HG02798 (cell line): ENCODE measurements at regions not wholly inside any gene's neighbourhood (a gene's known extent, or its start where the extent isn't known, plus 50 kb on each side); places are given as distances from the start of the nearest gene placed in this dataset.

ENCODE experiments used
- ATAC-seq: cut with Tn5 transposase; IDR thresholded peaks from one replicate; pipeline ENCODE4 v1.9.1; 2021; ENCODE audit warnings: mild to moderate bottlenecking; ENCODE audit not compliant: unreplicated experiment, poor library complexity

GRCh38 chr22:47588578-47588960 lies 826.1 kb downstream of the TBC1D22A start:
- no peak for ATAC-seq

- ATAC-seq, result no peak
Observed at GRCh38 chr22:47587861-47588577, 825.6 kb downstream of the TBC1D22A start.

- no peak for ATAC-seq
Observed at GRCh38 chr22:47587361-47587760, 824.9 kb downstream of the TBC1D22A start.

- ATAC-seq, result no peak
Observed at GRCh38 chr22:47586946-47587345, 824.5 kb downstream of the TBC1D22A start.

GRCh38 chr22:47586038-47586437 lies 823.6 kb downstream of the TBC1D22A start:
- ATAC-seq, result no peak

- no peak for ATAC-seq
Observed at GRCh38 chr22:47583959-47584562, 821.6 kb downstream of the TBC1D22A start.

GRCh38 chr22:47582067-47582466 lies 819.6 kb downstream of the TBC1D22A start:
- ATAC-seq, result no peak

- no peak for ATAC-seq
Observed at GRCh38 chr22:47580121-47580520, 817.7 kb downstream of the TBC1D22A start.

- no peak for ATAC-seq
Observed at GRCh38 chr22:47576908-47577307, 814.5 kb downstream of the TBC1D22A start.

- ATAC-seq, result no peak
Observed at GRCh38 chr22:47575291-47575690, 812.8 kb downstream of the TBC1D22A start.

GRCh38 chr22:47574556-47574955 lies 812.1 kb downstream of the TBC1D22A start:
- no peak for ATAC-seq

- no peak for ATAC-seq
Observed at GRCh38 chr22:47573141-47573540, 810.7 kb downstream of the TBC1D22A start.

- no peak for ATAC-seq
Observed at GRCh38 chr22:47572443-47572842, 810.0 kb downstream of the TBC1D22A start.

- ATAC-seq, result no peak
Observed at GRCh38 chr22:47571616-47572015, 809.2 kb downstream of the TBC1D22A start.

- no peak for ATAC-seq
Observed at GRCh38 chr22:47570851-47571250, 808.4 kb downstream of the TBC1D22A start.

- no peak for ATAC-seq
Observed at GRCh38 chr22:47570300-47570685, 807.8 kb downstream of the TBC1D22A start.

- ATAC-seq, result no peak
Observed at GRCh38 chr22:47569389-47570299, 807.2 kb downstream of the TBC1D22A start.

- ATAC-seq, result no peak
Observed at GRCh38 chr22:47568700-47569099, 806.2 kb downstream of the TBC1D22A start.

- ATAC-seq, result no peak
Observed at GRCh38 chr22:47567126-47568090, 805.0 kb downstream of the TBC1D22A start.

GRCh38 chr22:47566491-47566890 lies 804.0 kb downstream of the TBC1D22A start:
- no peak for ATAC-seq
